IMR-90 (cell line): ENCODE measurements at regions not wholly inside any gene's neighbourhood (a gene's known extent, or its start where the extent isn't known, plus 50 kb on each side); places are given as distances from the start of the nearest gene placed in this dataset.

Experiments used
- ATAC-seq: fragments of 200-7000 bp; cut with Tn5 transposase; 2 replicates; pipeline ENCODE4 v1.9.1; 2020; ENCODE audit warnings: low read depth, mild to moderate bottlenecking, moderate library complexity
- BruUV-seq: library from RNA; stranded (reverse); fragments of 400-500 nt; replicated peaks from 2 replicates; lab custom pipeline; 2021; lab: Mats Ljungman, UMichigan
- CTCF ChIA-PET: fragments of 300-600 bp; formaldehyde crosslinking; extraction: SDS; loops from one replicate; lab custom pipeline; 2021; ENCODE audit warnings: antibody characterized with exemption; lab: Yijun Ruan, JAX
- POLR2A ChIA-PET: fragments of 300-600 bp; sonication (Branson Sonifier 250); formaldehyde crosslinking; loops from one replicate; lab custom pipeline; 2022; ENCODE audit warnings: antibody characterized with exemption; ENCODE audit not compliant: unreplicated experiment; lab: Charles Lee
- DNase-seq: peaks from one replicate; pipeline ENCODE4 v3.0.0; 2013
- H2AFZ ChIP-seq: replicated peaks from 2 replicates; pipeline ENCODE3; 2013; ENCODE audit warnings: low read length, mild to moderate bottlenecking; ENCODE audit not compliant: poor library complexity
- H2AK5ac ChIP-seq: 2 replicates; pipeline ENCODE4 v1.6.1; 2013; ENCODE audit warnings: low read depth, low read length, inconsistent platforms
- H2AK9ac ChIP-seq: replicated peaks from 2 replicates; pipeline ENCODE3; 2013; ENCODE audit warnings: mild to moderate bottlenecking, low read depth, low read length, moderate library complexity; ENCODE audit not compliant: poor library complexity
- H2BK120ac ChIP-seq: 2 replicates; pipeline ENCODE4 v1.6.1; 2013; ENCODE audit warnings: low read depth, low read length, inconsistent platforms
- H2BK15ac ChIP-seq: 3 replicates; pipeline ENCODE4 v1.6.1; 2013; ENCODE audit warnings: low read depth, low read length, inconsistent platforms
- H2BK20ac ChIP-seq: 2 replicates; pipeline ENCODE4 v1.6.1; 2013; ENCODE audit warnings: low read depth, mild to moderate bottlenecking, inconsistent platforms, low read length, moderate library complexity
- H2BK5ac ChIP-seq: 2 replicates; pipeline ENCODE4 v1.6.1; 2013; ENCODE audit warnings: mild to moderate bottlenecking, low read depth, low read length, inconsistent platforms; ENCODE audit not compliant: poor library complexity, severe bottlenecking
- H3K14ac ChIP-seq: replicated peaks from 2 replicates; pipeline ENCODE4 v1.6.1; 2013; ENCODE audit warnings: low read depth, low read length, inconsistent platforms
- H3K18ac ChIP-seq: 2 replicates; pipeline ENCODE4 v1.6.1; 2013; ENCODE audit warnings: low read depth, low read length, control low read depth
- H3K23ac ChIP-seq: 2 replicates; pipeline ENCODE4 v1.6.1; 2013; ENCODE audit warnings: low read depth, low read length, inconsistent platforms
- H3K27ac ChIP-seq: 2 replicates; pipeline ENCODE4 v1.5.1; 2013; ENCODE audit warnings: mild to moderate bottlenecking, control low read depth, low read length; ENCODE audit not compliant: insufficient read depth
- H3K27me3 ChIP-seq: 2 replicates; pipeline ENCODE4 v1.6.1; 2013; ENCODE audit warnings: low read length; ENCODE audit not compliant: control insufficient read depth, insufficient read depth
- H3K36me3 ChIP-seq: 2 replicates; pipeline ENCODE4 v1.6.1; 2013; ENCODE audit warnings: low read length, mixed read lengths; ENCODE audit not compliant: control insufficient read depth, insufficient read depth
- H3K4ac ChIP-seq: 2 replicates; pipeline ENCODE4 v1.6.1; 2013; ENCODE audit warnings: low read depth, low read length, inconsistent platforms
- H3K4me1 ChIP-seq: 2 replicates; pipeline ENCODE4 v1.6.1; 2013; ENCODE audit warnings: low read length, mixed read lengths; ENCODE audit not compliant: control insufficient read depth, insufficient read depth
- H3K4me2 ChIP-seq: 2 replicates; pipeline ENCODE4 v1.6.1; 2013; ENCODE audit warnings: low read depth, mild to moderate bottlenecking, control low read depth, low read length, moderate library complexity
- H3K4me3 ChIP-seq: 2 replicates; pipeline ENCODE4 v1.5.1; 2013; ENCODE audit warnings: low read depth, mild to moderate bottlenecking, control low read depth, low read length, moderate library complexity; ENCODE audit not compliant: insufficient read depth
- H3K56ac ChIP-seq: 2 replicates; pipeline ENCODE4 v1.6.1; 2013; ENCODE audit warnings: low read length, inconsistent platforms; ENCODE audit not compliant: insufficient read depth; ENCODE audit errors: extremely low read depth
- H3K79me1 ChIP-seq, 2 experiments: 2 replicates each; pipeline ENCODE4 v1.6.1; 2013; ENCODE audit warnings: low read length in 2 of 2, inconsistent platforms in 1 of 2, low read depth in 1 of 2
- H3K9ac ChIP-seq: 2 replicates; pipeline ENCODE4 v1.6.1; 2013; ENCODE audit warnings: low read depth, low read length, control low read depth
- H3K9me1 ChIP-seq: 2 replicates; pipeline ENCODE4 v1.6.1; 2013; ENCODE audit warnings: low read length, inconsistent platforms; ENCODE audit not compliant: insufficient read depth
- H3K9me3 ChIP-seq: 2 replicates; pipeline ENCODE4 v1.6.1; 2013; ENCODE audit warnings: low read length; ENCODE audit not compliant: control insufficient read depth, insufficient read depth
- H4K20me1 ChIP-seq: 2 replicates; pipeline ENCODE4 v1.6.1; 2013; ENCODE audit warnings: low read length, inconsistent platforms; ENCODE audit not compliant: insufficient read depth
- H4K5ac ChIP-seq: 2 replicates; pipeline ENCODE4 v1.6.1; 2013; ENCODE audit warnings: mild to moderate bottlenecking, low read depth, low read length, control low read depth
- H4K8ac ChIP-seq, 2 experiments: 2 replicates each; pipeline ENCODE4 v1.6.1; 2013; ENCODE audit warnings: low read depth in 2 of 2, low read length in 2 of 2, control low read depth in 1 of 2, inconsistent platforms in 1 of 2
- H4K91ac ChIP-seq: 2 replicates; pipeline ENCODE4 v1.6.1; 2013; ENCODE audit warnings: low read depth, low read length, inconsistent platforms; ENCODE audit not compliant: insufficient read depth
- BHLHE40 ChIP-seq: fragments of 150-350 bp; IDR thresholded peaks from 2 replicates; pipeline ENCODE4 v1.6.1; 2016; ENCODE audit warnings: mild to moderate bottlenecking, low read depth, low read length
- CEBPB ChIP-seq: IDR thresholded peaks from 2 replicates; pipeline ENCODE4 v1.6.1; 2012; ENCODE audit warnings: low read depth, low read length, improper control_type of control experiment
- CHD1 ChIP-seq: IDR thresholded peaks from 2 replicates; pipeline ENCODE4 v1.6.1; 2012; ENCODE audit warnings: low read depth, low read length, improper control_type of control experiment
- CTCF ChIP-seq: conservative IDR thresholded peaks from 2 replicates; pipeline ENCODE4 v1.5.1; 2012; ENCODE audit warnings: mild to moderate bottlenecking, low read depth, low read length, improper control_type of control experiment
- ELK1 ChIP-seq: fragments of 150-350 bp; IDR thresholded peaks from 2 replicates; pipeline ENCODE4 v1.6.1; 2016; ENCODE audit warnings: low read depth, mild to moderate bottlenecking, low read length, moderate library complexity, borderline replicate concordance
- FOS ChIP-seq: fragments of 150-350 bp; IDR thresholded peaks from 2 replicates; pipeline ENCODE4 v1.6.1; 2016; ENCODE audit warnings: low read depth, low read length
- MAFK ChIP-seq: IDR thresholded peaks from 2 replicates; pipeline ENCODE4 v1.6.1; 2012; ENCODE audit warnings: low read depth, low read length, improper control_type of control experiment
- MAZ ChIP-seq: IDR thresholded peaks from 2 replicates; pipeline ENCODE4 v1.6.1; 2012; ENCODE audit warnings: low read depth, mild to moderate bottlenecking, low read length, improper control_type of control experiment, moderate library complexity, borderline replicate concordance
- MXI1 ChIP-seq: IDR thresholded peaks from 2 replicates; pipeline ENCODE4 v1.6.1; 2012; ENCODE audit warnings: low read depth, mild to moderate bottlenecking, low read length, moderate library complexity, borderline replicate concordance
- NFE2L2 ChIP-seq: fragments of 150-350 bp; IDR thresholded peaks from 2 replicates; pipeline ENCODE4 v1.6.1; 2016; ENCODE audit warnings: low read depth, mild to moderate bottlenecking, low read length
- POLR2A ChIP-seq: IDR thresholded peaks from 2 replicates; pipeline ENCODE4 v1.6.1; 2012; ENCODE audit warnings: mild to moderate bottlenecking, low read depth, low read length
- RAD21 ChIP-seq: IDR thresholded peaks from 2 replicates; pipeline ENCODE4 v1.6.1; 2012; ENCODE audit warnings: low read length, improper control_type of control experiment
- RCOR1 ChIP-seq: IDR thresholded peaks from 2 replicates; pipeline ENCODE4 v1.6.1; 2012; ENCODE audit warnings: mild to moderate bottlenecking, low read length, improper control_type of control experiment; ENCODE audit not compliant: insufficient replicate concordance
- RFX5 ChIP-seq: IDR thresholded peaks from 2 replicates; pipeline ENCODE4 v1.8.0; 2012; ENCODE audit warnings: low read depth, mild to moderate bottlenecking, low read length, moderate library complexity
- SMC3 ChIP-seq: fragments of 150-350 bp; IDR thresholded peaks from 2 replicates; pipeline ENCODE4 v1.6.1; 2016; ENCODE audit warnings: low read depth, mild to moderate bottlenecking, antibody characterized with exemption, low read length, moderate library complexity
- USF2 ChIP-seq: fragments of 150-350 bp; IDR thresholded peaks from 2 replicates; pipeline ENCODE4 v1.6.1; 2017; ENCODE audit warnings: mild to moderate bottlenecking, antibody characterized with exemption, low read length, low read depth
- WGBS, 2 experiments: methylation state at CpG; one replicate each; pipeline versions ENCODE4 v1.1.5 to v1.1.7; 2013; ENCODE audit warnings: missing lambda C conversion rate in 2 of 2; ENCODE audit not compliant: insufficient read length in 1 of 2; ENCODE audit errors: extremely low coverage in 2 of 2; 5-methylcytosine and 5-hydroxymethylcytosine counted together
- dilution Hi-C: fragments of 300-500 bp; cut with HindIII; formaldehyde crosslinking; loops from one replicate; pipeline ENCODE4 v1.14.3; 2018; ENCODE audit warnings: low sequenced_read_pairs; ENCODE audit not compliant: unreplicated experiment
- in situ Hi-C: fragments of 300-500 bp; cut with MboI; formaldehyde crosslinking; loops from 3 replicates; pipeline ENCODE4 v1.14.3; 2019; ENCODE audit warnings: low sequenced_read_pairs, inconsistent platforms, mixed read lengths
- intact Hi-C: fragments of 100-400 bp; cut with micrococcal nuclease; formaldehyde crosslinking; loops from 2 replicates; pipeline ENCODE4 v1.10.0; 2022

DNA sequence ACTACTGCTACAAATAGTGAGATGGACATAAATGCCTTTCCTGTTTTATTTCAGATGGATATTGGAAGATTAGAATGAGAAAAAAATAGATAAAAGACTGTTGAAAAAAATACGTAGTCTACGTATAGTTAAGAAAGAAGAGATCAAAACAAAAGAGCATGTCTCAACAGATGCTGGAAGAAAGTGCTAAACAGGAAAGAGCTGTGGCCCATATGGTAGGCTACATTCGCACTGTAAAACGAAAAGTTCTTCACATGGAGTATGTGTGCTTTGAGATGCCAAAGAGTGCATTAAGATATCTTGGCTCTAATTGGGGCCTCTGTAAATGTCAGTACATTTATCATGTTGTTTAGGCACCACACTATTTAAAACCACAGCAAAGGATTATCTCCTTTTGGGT is 741.7 kb downstream of the LTN1 start:
- intact Hi-C loops (loop anchor here (10.0 kb wide), 1 partner anchor 74 kb away; no protein-coding TSS in a partner anchor), dilution Hi-C loops (no loop called here), in situ Hi-C loops (no loop called here)
- Histone ChIP-seq H2BK20ac (no peak overlapping the region), H3K4me3 (no peak overlapping the region), H4K20me1 (no peaks in the 10 kb centered on the region), H4K8ac (0 out of 4 replicates have a peak overlapping the region, but pooled peaks of 1 of the 2 experiments have one; percentile 55), H3K18ac (peak overlapping the region; percentile 37; the same call in 1 of the 2 replicates), H2BK120ac (peak overlapping the region; percentile 30; the same call in 1 of the 2 replicates), H4K5ac (no peak overlapping the region; the same call in 1 of the 2 replicates), H3K27ac (no peak overlapping the region), H3K56ac (no peak overlapping the region), H3K4me2 (no peak overlapping the region), H3K14ac (0 out of 2 replicates have a peak overlapping the region, but pooled peaks have one; percentile 17), H2BK5ac (no peak overlapping the region), H3K79me1 (no peaks in the 10 kb centered on the region; a peak in 1 of 4 replicates), H3K9ac (no peak overlapping the region), H3K4me1 (peaks cover 3% of the 10 kb centered on the region), H2AK5ac (peak overlapping the region; percentile 15; the same call in 1 of the 2 replicates), H3K23ac (no peak overlapping the region), H2AFZ (no peak overlapping the region), H3K36me3 (no peaks in the 10 kb centered on the region), H3K9me1 (0 out of 2 replicates have a peak, but pooled peaks cover 2% of the 10 kb centered on the region), H3K9me3 (no peaks in the 10 kb centered on the region), H2BK15ac (peak overlapping the region; percentile 25; the same call in 1 of the 3 replicates), H4K91ac (0 out of 2 replicates have a peak overlapping the region, but pooled peaks have one; percentile 2), H3K27me3 (no peaks in the 10 kb centered on the region), H2AK9ac (no peak overlapping the region), H3K4ac (no peak overlapping the region)
- POLR2A ChIA-PET: no interaction called here
- no peak for ATAC-seq
- WGBS, 2 experiments: 80% methylated on average over 2 of the region's 4 CpGs; no CpG with 5 or more reads in 1 of the 2 experiments
- DNase-seq: no peak
- no TSS peak for BruUV-seq
- CTCF ChIA-PET: no interaction called here
- TF ChIP-seq NFE2L2: no peak
- TF ChIP-seq USF2: no peak
- no peak for TF ChIP-seq RFX5
- TF ChIP-seq ELK1: no peak
- TF ChIP-seq RAD21: no peak
- no peak for TF ChIP-seq FOS
- no peak for TF ChIP-seq RCOR1
- TF ChIP-seq CHD1: no peak
- no peak for TF ChIP-seq POLR2A
- TF ChIP-seq SMC3: no peak
- no peak for TF ChIP-seq CTCF
- no peak for TF ChIP-seq MAFK
- TF ChIP-seq MXI1: no peak
- TF ChIP-seq MAZ: no peak
- no peak for TF ChIP-seq BHLHE40
- TF ChIP-seq CEBPB: no peak
